SH-SY5Y (cell line): ENCODE measurements at regions not wholly inside any gene's neighbourhood (a gene's known extent, or its start where the extent isn't known, plus 50 kb on each side); places are given as distances from the start of the nearest gene placed in this dataset.

ENCODE experiments used
- GATA2 ChIP-seq: IDR thresholded peaks from 2 replicates; pipeline ENCODE4 v1.6.1; 2011; ENCODE audit warnings: mild to moderate bottlenecking, low read depth, low read length
- GATA3 ChIP-seq: IDR thresholded peaks from 2 replicates; pipeline ENCODE4 v1.6.1; 2011; ENCODE audit warnings: low read depth, mild to moderate bottlenecking, low read length, moderate library complexity

- TF ChIP-seq GATA2 (no peak), GATA3 (no peak)
These were observed 87.1 kb downstream of the ARF6 start for GRCh38 chr14:49980027-49980426.
